PC-3 (cell line): ENCODE measurements at regions not wholly inside any gene's neighbourhood (a gene's known extent, or its start where the extent isn't known, plus 50 kb on each side); places are given as distances from the start of the nearest gene placed in this dataset.

Experiments used
- CTCF ChIP-seq: fragments of 300-600 bp; sonication (generic); conservative IDR thresholded peaks from 2 replicates; pipeline ENCODE4 v1.5.1; 2017; ENCODE audit warnings: antibody characterized with exemption, low read depth, mild to moderate bottlenecking, low read length
- EZH2 ChIP-seq: fragments of 300-600 bp; sonication (generic); IDR thresholded peaks from one replicate; pipeline ENCODE4 v1.6.1; 2017; ENCODE audit warnings: antibody characterized with exemption, mild to moderate bottlenecking, low read length; ENCODE audit not compliant: unreplicated experiment

GRCh38 chr5:13331585-13331984 is 612.9 kb downstream of the DNAH5 start:
- no peak for TF ChIP-seq CTCF
- no peak for TF ChIP-seq EZH2
